A549 (cell line): ENCODE measurements at regions not wholly inside any gene's neighbourhood (a gene's known extent, or its start where the extent isn't known, plus 50 kb on each side); places are given as distances from the start of the nearest gene placed in this dataset.
"Not testable (repeated sequence)": the region's sequence is repeated elsewhere in the genome, so short reads cannot be mapped to it uniquely, and the experiment has no call there.

Experiments used
- ATAC-seq, 2 experiments: fragments of 200-7000 bp in 1 of 2; fragments of >200 bp in 1 of 2; cut with Nextera tagmentation in 1 of 2; cut with Tn5 transposase in 1 of 2; 3 replicates each; pipeline versions ENCODE4 v1.8.0 to v1.9.1; 2018 to 2020; ENCODE audit warnings: mild to moderate bottlenecking in 1 of 2, moderate library complexity in 1 of 2
- CTCF ChIA-PET: fragments of 300-600 bp; sonication (Branson Sonifier 250); formaldehyde crosslinking; extraction: SDS; loops from one replicate; lab custom pipeline; 2021; ENCODE audit warnings: antibody characterized with exemption, inconsistent platforms; lab: Yijun Ruan, JAX
- POLR2A ChIA-PET: fragments of 350-600 bp; formaldehyde crosslinking; extraction: SDS; loops from one replicate; lab custom pipeline; 2021; ENCODE audit warnings: antibody characterized with exemption, inconsistent platforms; lab: Yijun Ruan, JAX
- DNase-seq, 2 experiments: peaks; one replicate each; pipeline versions ENCODE4 v3.0.0 to v3.0.0-alpha.2; 2011 to 2016; ENCODE audit warnings: low read depth in 1 of 2, low spot score in 1 of 2
- FAIRE-seq: peaks from 2 replicates; lab custom pipeline; 2011; peaks lifted over from hg19 to GRCh38; lab: Jason Lieb, UNC
- H3K27ac ChIP-seq, 2 experiments: fragments of >200 bp; sonication (Bioruptor Twin); formaldehyde crosslinking; 3 replicates each; pipeline ENCODE4 v1.5.1; 2016 to 2017
- H3K4me1 ChIP-seq: fragments of >200 bp; sonication (Bioruptor Twin); formaldehyde crosslinking; 3 replicates; pipeline ENCODE4 v1.6.1; 2016
- H3K4me2 ChIP-seq: fragments of >200 bp; sonication (Bioruptor Twin); formaldehyde crosslinking; 3 replicates; pipeline ENCODE4 v1.6.1; 2016
- H3K4me3 ChIP-seq: fragments of >200 bp; sonication (Bioruptor Twin); formaldehyde crosslinking; 3 replicates; pipeline ENCODE4 v1.5.1; 2016
- H3K9me3 ChIP-seq: fragments of >200 bp; sonication (Bioruptor Twin); formaldehyde crosslinking; 3 replicates; pipeline ENCODE4 v1.6.1; 2016
- CBX2 ChIP-seq: fragments of 200-600 bp; sonication (generic); IDR thresholded peaks from 2 replicates; pipeline ENCODE4 v1.6.1; 2016; ENCODE audit warnings: low read depth, mild to moderate bottlenecking, borderline replicate concordance
- CBX8 ChIP-seq: fragments of 200-600 bp; sonication (generic); IDR thresholded peaks from 2 replicates; pipeline ENCODE4 v1.6.1; 2016
- CEBPB ChIP-seq, 2 experiments: fragments of >200 bp in 1 of 2; sonication (Bioruptor Twin) in 1 of 2; formaldehyde crosslinking in 1 of 2; IDR thresholded peaks; 2 replicates each; pipeline ENCODE4 v1.6.1; 2012 to 2016
- CHD2 ChIP-seq: fragments of 150-350 bp; IDR thresholded peaks from 2 replicates; pipeline ENCODE4 v1.6.1; 2014; ENCODE audit warnings: low read length; ENCODE audit not compliant: partially characterized antibody
- E2F6 ChIP-seq: IDR thresholded peaks from 2 replicates; pipeline ENCODE4 v1.6.1; 2012; ENCODE audit warnings: low read depth, borderline replicate concordance
- EP300 ChIP-seq, 2 experiments: fragments of >200 bp; sonication (Bioruptor Twin); formaldehyde crosslinking; IDR thresholded peaks; 2 replicates in 1 of 2; 3 replicates in 1 of 2; pipeline ENCODE4 v1.6.1; 2016 to 2017
- ESRRA ChIP-seq: fragments of 150-350 bp; IDR thresholded peaks from 2 replicates; pipeline ENCODE4 v1.6.1; 2014; ENCODE audit warnings: mild to moderate bottlenecking, low read length, borderline replicate concordance
- FOXS1 ChIP-seq: fragments of 250-450 bp; sonication (Bioruptor Pico); IDR thresholded peaks from 2 replicates; pipeline ENCODE4 v1.5.0; 2020; ENCODE audit warnings: mild to moderate bottlenecking, moderate library complexity
- GATA3 ChIP-seq: IDR thresholded peaks from 2 replicates; pipeline ENCODE4 v1.6.1; 2012; ENCODE audit warnings: borderline replicate concordance
- HDAC2 ChIP-seq: fragments of 200-600 bp; sonication (generic); IDR thresholded peaks from 2 replicates; pipeline ENCODE4 v1.6.1; 2016
- HOXB13 ChIP-seq: fragments of 250-450 bp; sonication (Bioruptor Pico); IDR thresholded peaks from 2 replicates; pipeline ENCODE4 v1.5.0; 2020; ENCODE audit warnings: low read depth, mild to moderate bottlenecking, moderate library complexity
- HOXB5 ChIP-seq: fragments of 250-450 bp; sonication (Bioruptor Pico); IDR thresholded peaks from 2 replicates; pipeline ENCODE4 v1.5.0; 2020; ENCODE audit warnings: mild to moderate bottlenecking, moderate library complexity
- JUN ChIP-seq, 2 experiments: fragments of >200 bp; sonication (Bioruptor Twin); formaldehyde crosslinking; IDR thresholded peaks; 2 replicates in 1 of 2; 3 replicates in 1 of 2; pipeline ENCODE4 v1.6.1; 2016 to 2017
- KDM1A ChIP-seq: fragments of 200-600 bp; sonication (generic); IDR thresholded peaks from 2 replicates; pipeline ENCODE4 v1.6.1; 2016; ENCODE audit warnings: low read depth, mild to moderate bottlenecking
- MAFK ChIP-seq: fragments of 450-650 bp; IDR thresholded peaks from 2 replicates; pipeline ENCODE4 v1.6.1; 2014; ENCODE audit not compliant: partially characterized antibody
- POLR2A ChIP-seq: IDR thresholded peaks from 2 replicates; pipeline ENCODE4 v1.6.1; 2012; ENCODE audit warnings: mild to moderate bottlenecking, low read length
- POLR2AphosphoS2 ChIP-seq: conservative IDR thresholded peaks from 2 replicates; pipeline ENCODE4 v1.6.1; 2012; ENCODE audit warnings: low read length, improper control_type of control experiment, inconsistent platforms
- RAD21 ChIP-seq, 2 experiments: fragments of >200 bp in 1 of 2; sonication (Bioruptor Twin) in 1 of 2; formaldehyde crosslinking in 1 of 2; IDR thresholded peaks in 1 of 2; conservative IDR thresholded peaks in 1 of 2; 2 replicates in 1 of 2; 3 replicates in 1 of 2; pipeline ENCODE4 v1.6.1; 2012 to 2018; ENCODE audit warnings: inconsistent platforms in 1 of 2
- RARB ChIP-seq: fragments of 250-450 bp; sonication (Bioruptor Pico); IDR thresholded peaks from 2 replicates; pipeline ENCODE4 v1.8.0; 2021; ENCODE audit warnings: mild to moderate bottlenecking, moderate library complexity
- REST ChIP-seq: fragments of 200-600 bp; sonication (generic); IDR thresholded peaks from 2 replicates; pipeline ENCODE4 v1.6.1; 2016; ENCODE audit warnings: antibody characterized with exemption, mild to moderate bottlenecking, moderate library complexity
- RNF2 ChIP-seq: fragments of 200-600 bp; sonication (generic); IDR thresholded peaks from 2 replicates; pipeline ENCODE4 v1.6.1; 2016; ENCODE audit warnings: low read depth, mild to moderate bottlenecking, antibody characterized with exemption, moderate library complexity, borderline replicate concordance
- SMC3 ChIP-seq: fragments of >200 bp; sonication (Bioruptor Twin); formaldehyde crosslinking; IDR thresholded peaks from 3 replicates; pipeline ENCODE4 v1.6.1; 2018; ENCODE audit warnings: inconsistent platforms
- TFCP2L1 ChIP-seq: fragments of 250-450 bp; sonication (Bioruptor Pico); IDR thresholded peaks from 2 replicates; pipeline ENCODE4 v1.5.0; 2021; ENCODE audit warnings: mild to moderate bottlenecking
- TP53 ChIP-seq: fragments of 250-450 bp; sonication (Bioruptor Pico); IDR thresholded peaks from 2 replicates; pipeline ENCODE4 v1.5.0; 2021; ENCODE audit warnings: mild to moderate bottlenecking, moderate library complexity
- ZNF302 ChIP-seq: fragments of 250-450 bp; sonication (Bioruptor Pico); IDR thresholded peaks from 2 replicates; pipeline ENCODE4 v1.9.0; 2021; ENCODE audit warnings: inconsistent platforms, mild to moderate bottlenecking, moderate library complexity
- ZSCAN20 ChIP-seq: fragments of 250-450 bp; sonication (Bioruptor Pico); IDR thresholded peaks from 2 replicates; pipeline ENCODE4 v1.8.0; 2022; ENCODE audit warnings: mild to moderate bottlenecking, moderate library complexity
- WGBS: methylation state at CpG from one replicate; pipeline ENCODE4 v1.1.6; 2017; ENCODE audit errors: missing lambda C conversion rate; 5-methylcytosine and 5-hydroxymethylcytosine counted together

DNA sequence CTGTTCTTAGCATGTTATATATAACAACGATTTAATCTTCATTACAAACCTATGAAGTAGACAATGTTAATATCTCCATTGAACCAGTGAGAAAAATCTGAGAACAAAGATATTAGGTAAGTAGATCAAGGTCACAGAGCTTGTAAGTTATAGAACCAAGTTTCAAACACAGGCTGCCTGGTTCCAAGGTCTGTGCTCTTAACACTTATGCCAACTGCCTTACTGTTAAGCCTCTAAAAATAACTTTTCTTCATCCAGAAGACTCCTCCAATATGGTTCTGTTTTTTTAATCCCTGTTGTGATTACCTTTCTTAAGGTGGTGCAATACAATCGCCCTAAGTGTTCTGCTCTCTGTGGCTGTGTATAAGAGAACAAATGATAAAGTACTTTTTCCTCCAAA is 282.0 kb upstream of the GRID2 start (continued):
- TF ChIP-seq HOXB13 (CRISPR knock-in tag) (no peak), HDAC2 (no peak), KDM1A (no peak), GATA3 (no peak), CEBPB (IDR thresholded peaks at IDR 0.05) (no peak), CHD2 (no peak), SMC3 (no peak), MAFK (no peak)
- TF ChIP-seq, all 56 proteins: peak for 0

DNA sequence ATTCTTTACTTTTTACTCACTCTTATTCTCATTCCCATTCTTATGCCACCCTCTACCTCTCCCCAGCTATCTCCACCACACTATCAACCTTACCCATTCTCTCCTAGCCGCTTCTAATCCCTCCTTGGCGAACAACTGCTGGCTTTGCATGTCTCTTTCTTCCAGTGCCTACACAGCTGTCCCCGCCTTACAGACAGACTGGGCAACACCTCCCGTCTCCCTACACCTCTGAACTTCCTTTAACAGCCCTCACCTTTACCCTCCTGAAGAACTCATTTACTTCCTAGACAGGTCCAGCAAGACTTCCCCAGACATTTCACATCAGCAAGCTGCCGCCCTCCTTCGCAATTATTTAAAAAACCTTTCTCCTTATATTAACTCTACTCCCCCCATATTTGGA is 274.9 kb upstream of the GRID2 start:
- POLR2A ChIA-PET, CTCF ChIA-PET: not testable (repeated sequence)

DNA sequence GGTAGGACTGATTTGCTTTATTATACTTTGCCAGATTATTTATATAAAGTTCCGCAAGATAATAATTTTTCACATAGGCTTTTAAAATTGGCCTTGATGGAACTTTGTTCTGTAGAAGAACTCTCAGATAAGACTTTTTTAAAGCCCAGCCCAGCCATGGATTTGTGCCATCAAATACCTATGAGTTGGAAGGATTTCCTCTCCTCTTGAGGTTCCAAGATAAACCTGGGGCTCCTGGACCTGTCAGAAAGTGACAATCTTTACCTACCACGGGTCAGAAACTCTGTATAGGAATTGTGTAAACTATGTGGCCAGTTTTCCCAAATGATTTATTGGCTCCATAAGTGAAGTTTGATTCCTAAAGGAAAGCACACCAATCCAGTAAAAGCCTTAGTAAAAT is 271.9 kb upstream of the GRID2 start:
- CTCF ChIA-PET = no interaction called here
- no peak for FAIRE-seq
- Histone ChIP-seq H3K4me3 (no peak overlapping the region), H3K4me2 (no peak overlapping the region), H3K9me3 (no peaks in the 10 kb centered on the region), H3K4me1 (no peaks in the 10 kb centered on the region), H3K27ac (no peak overlapping the region)
- ATAC-seq = no peak
- WGBS = 48% methylated on average over 2 of the region's 2 CpGs
- no peak for DNase-seq
- POLR2A ChIA-PET = no interaction called here
- TF ChIP-seq FOXS1 (CRISPR knock-in tag) (no peak), POLR2A (no peak), TFCP2L1 (CRISPR knock-in tag) (no peak)

More for the DNA sequence above, 274.9 kb upstream of the GRID2 start:
- WGBS = 36% methylated on average over 6 of the region's 6 CpGs
- H3K9me3 ChIP-seq, ATAC-seq, H3K4me1 ChIP-seq, H3K27ac ChIP-seq, FAIRE-seq, H3K4me3 ChIP-seq, H3K4me2 ChIP-seq, DNase-seq: not testable (repeated sequence)

GRCh38 chr4:92035666-92036065 is 268.1 kb upstream of the GRID2 start:
- ChIA-PET POLR2A (no interaction called here), CTCF (no interaction called here)
- Histone ChIP-seq H3K4me1 (no peaks in the 10 kb centered on the region), H3K4me2 (no peak overlapping the region), H3K9me3 (no peaks in the 10 kb centered on the region), H3K4me3 (no peak overlapping the region), H3K27ac (no peak overlapping the region)
- 43% methylated on average over 3 of the region's 3 CpGs for WGBS
- FAIRE-seq (no peak), DNase-seq (no peak)
- no peak for TF ChIP-seq HOXB5 (CRISPR knock-in tag)
- TF ChIP-seq ZSCAN20 (CRISPR knock-in tag) = no peak
- no peak for TF ChIP-seq CBX2
- TF ChIP-seq E2F6 = no peak
- no peak for TF ChIP-seq TP53 (CRISPR knock-in tag)
- no peak for TF ChIP-seq JUN (IDR thresholded peaks at IDR 0.05)
- no peak for TF ChIP-seq RAD21 (conservative IDR thresholded peaks at IDR 0.05 in 1 of 2, IDR thresholded peaks at IDR 0.05 in 1 of 2)
- no peak for TF ChIP-seq ESRRA
- TF ChIP-seq CBX8 = no peak
- no peak for TF ChIP-seq CHD2
- TF ChIP-seq REST = no peak
- TF ChIP-seq ZNF302 (CRISPR knock-in tag) = no peak
- no peak for TF ChIP-seq POLR2AphosphoS2
- no peak for TF ChIP-seq EP300 (IDR thresholded peaks at IDR 0.05)
- TF ChIP-seq RNF2 = no peak
- TF ChIP-seq RARB (CRISPR knock-in tag) = no peak
- TF ChIP-seq, all 56 proteins: peak for 0
- no peak for ATAC-seq
